ENCODE measurements at regions not wholly inside any gene's neighbourhood (a gene's known extent, or its start where the extent isn't known, plus 50 kb on each side); places are given as distances from the start of the nearest gene placed in this dataset.

GRCh38 chr13:64793592-64793991 is 2436.5 kb downstream of the PCDH9 start:
- no peak for TF ChIP-seq CTCF (IDR thresholded peaks at IDR 0.05)
- TF ChIP-seq POLR2A (IDR thresholded peaks at IDR 0.05; ENCODE audit: low read depth) = no peak

Measured in esophagus muscularis mucosa (tissue), 3 donors.